ENCODE measurements at regions not wholly inside any gene's neighbourhood (a gene's known extent, or its start where the extent isn't known, plus 50 kb on each side); places are given as distances from the start of the nearest gene placed in this dataset.

GRCh38 chr11:116136987-116137674 lies 632.9 kb upstream of the CADM1 start:
- no peak overlapping the region for H3K4me3 Mint-ChIP-seq
- H3K27ac ChIP-seq (ENCODE audit: low read depth), result no peak overlapping the region
- no peak overlapping the region for H2AFZ ChIP-seq
- no peaks in the 10 kb centered on the region for H3K36me3 Mint-ChIP-seq (ENCODE audit: low read depth)
- H4K20me1 ChIP-seq (replicated peaks; ENCODE audit: insufficient read depth), result no peaks in the 10 kb centered on the region
- DNase-seq (ENCODE audit: low spot score), result no peak
- H3K36me3 ChIP-seq (ENCODE audit: insufficient read depth), result no peaks in the 10 kb centered on the region
- H3K4me3 ChIP-seq, result no peak overlapping the region
- no peaks in the 10 kb centered on the region for H3K9me2 ChIP-seq (ENCODE audit: insufficient read depth)
- H3K79me2 ChIP-seq (replicated peaks; ENCODE audit: insufficient read depth), result no peaks in the 10 kb centered on the region
- no peak overlapping the region for H3K27ac Mint-ChIP-seq
- no peak overlapping the region for H3K4me2 ChIP-seq
- no peaks in the 10 kb centered on the region for H3F3A ChIP-seq (replicated peaks; ENCODE audit: low read depth)
- peaks cover 9% of the 10 kb centered on the region for H3K4me1 Mint-ChIP-seq
- no peaks in the 10 kb centered on the region for H3K27me3 Mint-ChIP-seq (ENCODE audit: insufficient read depth, low read depth, poor library complexity)
- H3K9me3 Mint-ChIP-seq, result no peaks in the 10 kb centered on the region
- no peaks in the 10 kb centered on the region for H3K27me3 ChIP-seq (ENCODE audit: insufficient read depth)
- H3K4me1 ChIP-seq (ENCODE audit: insufficient read depth), result peaks cover 18% of the 10 kb centered on the region
- TF ChIP-seq STAT1 (IDR thresholded peaks at IDR 0.05; ENCODE audit: unreplicated experiment) (no peak), ZNF331 (CRISPR knock-in tag; IDR thresholded peaks at IDR 0.05; ENCODE audit: low read depth) (no peak), CREB1 (CRISPR knock-in tag; IDR thresholded peaks at IDR 0.05; ENCODE audit: low read depth) (no peak), ZNF462 (CRISPR knock-in tag; IDR thresholded peaks at IDR 0.05) (no peak), NANOG (IDR thresholded peaks at IDR 0.05; ENCODE audit: borderline replicate concordance) (no peak), ETS1 (IDR thresholded peaks at IDR 0.05) (no peak), ZNF114 (CRISPR knock-in tag; IDR thresholded peaks at IDR 0.05) (no peak), REST (IDR thresholded peaks at IDR 0.05; ENCODE audit: unreplicated experiment) (no peak), EZH2phosphoT487 (IDR thresholded peaks at IDR 0.05; ENCODE audit: unreplicated experiment) (no peak), EZH2 (IDR thresholded peaks at IDR 0.05; ENCODE audit: low read depth, unreplicated experiment) (no peak), CTCF (conservative IDR thresholded peaks at IDR 0.05; ENCODE audit: low read depth in 2 of 2) (no peak), JUNB (IDR thresholded peaks at IDR 0.05; ENCODE audit: unreplicated experiment) (no peak), POLR2AphosphoS5 (IDR thresholded peaks at IDR 0.05; ENCODE audit: low read depth) (no peak)
- no peak for ATAC-seq
